COLO668 (cell line): ENCODE measurements at regions not wholly inside any gene's neighbourhood (a gene's known extent, or its start where the extent isn't known, plus 50 kb on each side); places are given as distances from the start of the nearest gene placed in this dataset.

Source experiments
- DNase-seq: peaks from one replicate; lab custom pipeline; 2025; ENCODE audit not compliant: unreplicated experiment; lab: John Stamatoyannopoulos, UW

- DNase-seq, result no peak
Measured at GRCh38 chr3:194961571-194961970, 275.9 kb downstream of the FAM43A start.

- DNase-seq, result no peak
Measured at GRCh38 chr3:194962056-194962455, 276.4 kb downstream of the FAM43A start.

DNA sequence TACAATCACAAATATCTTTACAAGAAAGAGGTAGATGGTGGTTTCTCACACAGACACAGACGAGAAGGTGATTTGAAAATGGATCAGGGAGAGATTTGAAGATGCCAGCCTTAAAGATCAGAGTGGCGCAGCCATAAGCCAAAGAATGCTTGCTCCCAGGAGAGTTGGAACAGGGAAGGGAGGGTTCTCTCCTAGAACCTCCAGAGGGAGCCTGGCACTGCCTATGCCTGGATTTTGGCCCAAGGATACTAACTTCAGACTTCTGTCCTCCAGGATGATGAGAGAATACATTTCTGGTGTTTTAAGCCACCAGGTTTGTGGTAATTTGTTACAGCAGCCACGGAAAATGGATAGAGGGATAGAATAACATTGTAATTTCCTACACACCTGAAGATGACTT, 279.1 kb downstream of the FAM43A start:
- no peak for DNase-seq

- no peak for DNase-seq
Measured at GRCh38 chr3:194967151-194968117, 281.8 kb downstream of the FAM43A start.

DNA sequence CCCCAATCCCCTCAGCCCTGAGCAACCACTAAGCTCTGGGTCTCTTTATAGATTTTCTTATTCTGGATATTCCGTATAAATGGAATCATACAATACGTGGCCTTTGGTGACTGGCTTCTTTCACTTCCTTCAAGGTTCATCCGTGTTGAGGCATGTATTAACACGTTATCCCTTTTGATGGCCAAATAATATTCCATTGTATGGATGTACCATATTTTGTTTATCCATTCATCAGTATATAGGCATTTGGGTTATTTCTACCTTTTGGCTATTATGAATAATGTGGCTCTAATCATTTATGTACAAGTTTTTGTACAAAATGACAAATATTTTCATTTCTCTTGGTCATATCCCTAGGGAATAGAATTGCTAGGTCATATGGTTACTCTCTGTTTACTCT, 284.4 kb downstream of the FAM43A start:
- DNase-seq, result no peak

DNA sequence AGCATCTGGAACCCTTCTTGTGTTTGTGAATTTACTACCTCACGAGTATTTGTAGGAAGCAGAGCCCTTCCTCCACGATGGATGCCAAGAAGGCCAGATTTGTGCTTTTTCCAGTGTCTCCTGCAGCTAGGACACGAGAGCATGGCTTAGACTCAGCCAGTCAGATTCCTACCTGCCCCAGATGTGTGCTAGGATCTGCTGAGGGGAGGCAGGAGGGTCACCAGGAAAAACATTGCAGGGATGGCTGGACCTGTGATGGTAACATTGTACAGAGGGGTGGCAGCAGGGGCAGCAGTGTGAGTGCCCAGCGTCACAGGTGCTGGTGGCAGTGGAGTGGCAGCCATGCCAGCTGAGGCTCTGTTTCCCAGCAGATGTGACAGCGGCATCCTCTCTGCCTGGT, 285.3 kb downstream of the FAM43A start:
- no peak for DNase-seq

- no peak for DNase-seq
Measured at GRCh38 chr3:194971965-194972364, 286.3 kb downstream of the FAM43A start.

GRCh38 chr3:194972641-194973040, 287.0 kb downstream of the FAM43A start:
- DNase-seq, result no peak

- DNase-seq, result no peak
Measured at GRCh38 chr3:194973366-194974000, 287.8 kb downstream of the FAM43A start.

- no peak for DNase-seq
Measured at GRCh38 chr3:194974468-194975135, 288.9 kb downstream of the FAM43A start.

- DNase-seq, result no peak
Measured at GRCh38 chr3:194976049-194976451, 290.4 kb downstream of the FAM43A start.

DNA sequence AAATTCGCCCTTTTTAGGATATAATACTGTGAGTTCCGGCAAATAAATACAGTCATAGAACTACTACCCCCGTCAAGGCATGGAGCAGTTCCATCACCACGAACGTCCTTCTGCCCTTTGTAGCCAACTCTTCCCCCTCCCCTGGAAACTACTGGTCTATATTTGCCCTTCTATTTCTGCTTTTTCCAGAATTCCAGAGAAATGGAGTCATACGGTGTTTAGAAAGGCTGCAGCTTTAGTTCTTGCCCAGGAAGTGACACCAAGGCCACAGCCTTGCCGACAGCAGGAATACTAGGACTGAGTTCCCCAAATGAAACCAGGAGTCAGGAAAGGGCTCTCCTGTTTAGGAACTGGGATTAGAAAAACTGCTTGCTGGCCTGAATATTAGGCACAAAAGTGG, 291.2 kb downstream of the FAM43A start:
- DNase-seq, result no peak

DNA sequence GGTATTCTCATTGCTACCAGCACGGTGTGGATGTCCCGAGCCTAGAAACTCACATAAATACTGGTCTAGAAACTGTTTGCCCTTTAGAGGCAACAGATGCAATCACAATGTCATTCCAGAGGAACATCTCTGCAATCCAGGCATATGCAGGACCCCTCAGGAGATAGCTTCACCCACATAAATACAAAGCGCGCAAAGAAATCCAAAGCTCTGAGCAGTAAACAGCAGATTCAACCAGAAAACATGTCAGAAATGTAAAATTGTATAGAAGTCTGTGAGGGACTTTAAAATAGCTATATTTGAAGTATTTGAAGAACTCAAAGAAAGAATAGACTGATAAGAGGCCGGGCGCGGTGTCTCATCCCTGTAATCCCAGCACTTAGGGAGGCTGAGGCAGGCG, 291.7 kb downstream of the FAM43A start:
- DNase-seq, result no peak

- DNase-seq, result no peak
Measured at GRCh38 chr3:194979173-194979572, 291.8 kb downstream of the XXYLT1 start.

DNA sequence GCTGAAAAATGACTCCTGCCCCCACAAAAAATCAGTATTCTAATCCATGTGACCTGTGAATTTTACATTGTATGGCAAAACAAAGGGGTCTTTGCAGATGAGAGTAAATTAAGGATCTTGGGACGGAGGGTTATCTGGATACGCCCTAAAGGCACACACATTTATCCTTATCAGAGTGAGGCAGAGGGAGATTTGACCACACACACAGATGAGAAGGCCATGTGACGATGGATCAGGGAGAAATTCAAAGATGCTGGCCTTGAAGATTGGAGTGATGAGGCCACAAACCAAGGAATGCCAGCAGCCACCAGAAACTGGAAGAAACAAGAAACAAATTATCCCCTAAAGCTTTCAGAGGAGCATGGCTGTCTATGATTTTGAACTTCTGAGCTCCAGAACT, 288.5 kb downstream of the XXYLT1 start:
- DNase-seq, result no peak

DNA sequence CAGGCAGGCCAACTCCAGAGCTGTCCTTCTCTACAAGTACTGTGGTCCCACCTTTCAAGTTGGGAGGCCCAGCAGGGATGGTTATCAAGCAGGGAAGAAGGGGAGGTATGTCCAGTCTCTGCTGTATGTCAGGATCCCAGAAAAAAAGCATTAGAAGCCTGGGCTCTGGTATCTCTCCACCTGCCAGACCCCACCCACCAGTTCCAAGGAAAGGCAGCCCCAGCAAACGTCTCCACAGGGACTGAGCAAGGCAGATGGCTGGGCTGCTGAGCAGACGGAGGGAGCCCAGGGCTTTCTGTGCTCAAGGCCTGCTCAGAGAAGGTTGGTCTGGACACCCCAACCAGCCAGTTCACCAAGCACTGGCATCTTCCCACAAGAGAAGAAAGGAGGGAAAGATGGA, 287.8 kb downstream of the XXYLT1 start:
- DNase-seq, result no peak

DNA sequence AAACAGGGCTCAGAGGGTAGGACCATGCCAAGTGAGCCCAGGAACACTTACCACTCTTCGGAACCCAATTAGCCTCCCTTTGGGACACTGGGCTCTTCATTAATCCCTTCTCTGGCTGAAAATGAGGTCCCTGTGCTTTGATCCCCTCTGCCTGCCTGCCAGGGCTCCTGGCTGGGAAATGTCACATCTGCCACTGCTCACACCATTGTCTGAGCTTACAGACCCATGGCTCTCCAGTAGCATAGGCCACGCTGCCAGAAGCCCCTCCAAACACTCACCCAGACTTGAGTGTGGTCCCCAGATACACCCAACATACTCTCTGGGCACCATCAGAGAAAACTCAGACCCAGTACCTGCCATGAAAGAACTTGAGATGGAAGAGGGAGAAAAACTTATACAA, 287.3 kb downstream of the XXYLT1 start:
- no peak for DNase-seq

GRCh38 chr3:194984066-194984465, 286.9 kb downstream of the XXYLT1 start:
- no peak for DNase-seq

GRCh38 chr3:194984622-194985021, 286.3 kb downstream of the XXYLT1 start:
- DNase-seq, result no peak

- DNase-seq, result peak; percentile 82
Measured at GRCh38 chr3:194985031-194985578, 285.9 kb downstream of the XXYLT1 start.

DNA sequence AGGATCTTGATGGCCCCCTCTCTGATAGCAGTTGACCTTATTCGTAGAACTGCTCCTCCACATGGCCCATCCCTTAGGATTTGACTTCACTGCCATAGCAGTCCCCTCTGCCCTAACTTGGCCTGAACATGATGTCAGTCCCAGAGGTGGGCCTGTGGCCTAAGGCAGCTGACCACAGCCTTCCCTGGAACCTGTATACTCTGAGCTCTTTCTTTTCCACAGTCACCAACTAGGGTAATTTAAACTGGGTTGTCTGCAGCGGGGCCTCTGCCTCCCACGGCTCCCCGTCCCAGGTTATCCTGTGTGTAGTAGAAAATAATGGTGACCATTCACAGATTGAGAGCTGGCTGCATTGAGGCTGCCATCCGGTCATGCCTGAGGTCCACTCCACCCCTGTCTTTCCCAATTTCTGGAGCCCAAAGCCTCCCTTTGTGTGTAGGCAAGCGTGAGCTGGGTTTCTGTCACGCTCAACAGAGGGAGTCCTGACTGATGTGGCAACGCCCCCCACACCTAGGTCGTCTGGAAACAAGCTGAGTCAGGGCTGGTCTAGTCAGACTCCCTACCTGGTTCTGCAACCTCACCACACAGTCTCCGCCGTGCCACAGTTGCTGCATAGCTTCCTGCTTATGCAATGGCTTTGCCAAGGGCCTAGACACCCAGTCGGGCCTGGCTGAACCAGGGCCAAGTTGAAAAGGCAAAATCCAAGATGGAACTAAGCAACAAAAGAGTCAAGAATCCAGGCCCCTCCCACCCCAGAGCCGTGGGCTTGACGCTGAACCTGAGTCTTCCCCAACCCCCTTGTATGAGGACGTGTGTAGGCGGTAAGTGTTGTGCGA, 284.5 kb downstream of the XXYLT1 start:
- no peak for DNase-seq
